ENCODE measurements at regions not wholly inside any gene's neighbourhood (a gene's known extent, or its start where the extent isn't known, plus 50 kb on each side); places are given as distances from the start of the nearest gene placed in this dataset.

GRCh38 chr10:84844461-84844860, 516.1 kb downstream of the CCSER2 start:
- TF ChIP-seq CTCF (IDR thresholded peaks at IDR 0.05; ENCODE audit: insufficient read depth, low read length, severe bottlenecking): no peak
- Histone ChIP-seq H3K27me3 (ENCODE audit: control insufficient read depth, insufficient read depth, low read length) (no peaks in the 10 kb centered on the region), H3K36me3 (ENCODE audit: control insufficient read depth, insufficient read depth, low read length) (no peaks in the 10 kb centered on the region), H3K4me3 (ENCODE audit: low read depth, low read length) (no peak overlapping the region)
- FAIRE-seq (no peak), DNase-seq (ENCODE audit: low read depth) (no peak)

DNA sequence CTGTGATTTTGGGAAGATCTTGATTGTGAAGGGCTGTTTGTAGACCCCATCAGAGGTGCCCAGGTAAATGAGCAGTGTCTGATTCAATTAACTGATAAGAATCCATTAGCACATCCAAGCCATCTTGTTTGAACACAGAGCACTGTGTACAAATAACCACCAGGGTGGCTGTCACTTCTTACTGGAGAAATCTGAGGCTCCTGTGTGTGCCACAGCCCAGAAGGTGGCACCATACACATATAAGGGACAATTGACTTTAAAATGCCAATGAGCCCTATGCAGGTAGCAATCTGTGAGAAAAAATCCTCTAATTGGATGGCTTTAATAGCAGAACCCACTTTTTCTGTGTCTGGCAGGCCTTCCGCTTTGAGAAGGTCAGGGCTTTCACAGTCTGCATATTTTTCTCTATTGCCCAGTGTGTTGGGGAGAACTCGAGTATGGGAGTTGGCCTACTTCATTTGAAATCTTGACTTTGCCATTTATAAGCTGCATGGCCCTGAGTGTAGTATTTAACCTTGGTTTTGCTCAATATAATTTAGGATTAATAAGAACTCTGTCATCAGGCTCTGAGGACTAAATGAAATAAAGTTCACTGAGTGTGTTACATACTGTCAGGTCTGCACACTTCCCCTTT, 517.4 kb downstream of the CCSER2 start:
- DNase-seq (ENCODE audit: low read depth) (no peak), FAIRE-seq (no peak)
- TF ChIP-seq CTCF (IDR thresholded peaks at IDR 0.05; ENCODE audit: insufficient read depth, low read length, severe bottlenecking): peak; percentile 38
- Histone ChIP-seq H3K4me3 (ENCODE audit: low read depth, low read length) (no peak overlapping the region), H3K27me3 (ENCODE audit: control insufficient read depth, insufficient read depth, low read length) (no peaks in the 10 kb centered on the region), H3K36me3 (ENCODE audit: control insufficient read depth, insufficient read depth, low read length) (no peaks in the 10 kb centered on the region)

DNA sequence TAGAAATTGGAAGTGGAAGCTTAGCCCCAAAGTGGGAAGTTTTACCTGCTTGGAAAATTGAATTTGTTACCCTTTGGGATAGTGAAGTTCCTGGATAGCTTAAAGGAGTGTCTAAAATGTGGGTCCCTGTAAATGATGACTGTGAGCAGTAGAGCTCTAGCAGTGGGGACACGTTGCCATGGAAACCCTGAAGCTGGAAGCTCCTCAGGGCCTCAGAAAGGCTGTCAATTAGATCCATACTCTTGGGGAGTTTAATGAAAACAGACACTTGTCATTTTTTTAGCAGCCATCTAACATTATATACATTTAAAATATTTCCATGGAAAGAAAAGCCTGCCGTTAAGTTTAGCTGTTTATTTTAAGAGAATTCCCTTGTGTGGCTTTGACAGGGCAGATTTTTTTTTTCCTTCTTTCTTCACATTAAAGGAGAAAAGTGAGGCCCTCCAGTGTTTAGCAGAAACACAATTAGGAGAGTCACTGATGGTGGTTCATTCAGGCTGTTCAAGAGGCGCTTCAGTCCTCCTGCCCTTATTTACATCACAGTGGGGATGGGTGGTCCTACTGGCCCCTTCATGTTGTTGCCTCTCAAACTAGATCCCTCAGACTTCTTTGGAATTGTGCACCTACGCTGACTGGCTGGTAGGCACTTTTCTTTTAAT, 518.4 kb downstream of the CCSER2 start:
- DNase-seq (ENCODE audit: low read depth): no peak
- H3K27me3 ChIP-seq (ENCODE audit: control insufficient read depth, insufficient read depth, low read length): no peaks in the 10 kb centered on the region
- TF ChIP-seq CTCF (IDR thresholded peaks at IDR 0.05; ENCODE audit: insufficient read depth, low read length, severe bottlenecking): no peak
- no peaks in the 10 kb centered on the region for H3K36me3 ChIP-seq (ENCODE audit: control insufficient read depth, insufficient read depth, low read length)
- no peak overlapping the region for H3K4me3 ChIP-seq (ENCODE audit: low read depth, low read length)
- no peak for FAIRE-seq

- no peak overlapping the region for H3K4me3 ChIP-seq (ENCODE audit: low read depth, low read length)
- FAIRE-seq (no peak), DNase-seq (ENCODE audit: low read depth) (no peak)
- TF ChIP-seq CTCF (IDR thresholded peaks at IDR 0.05; ENCODE audit: insufficient read depth, low read length, severe bottlenecking): no peak
- no peaks in the 10 kb centered on the region for H3K36me3 ChIP-seq (ENCODE audit: control insufficient read depth, insufficient read depth, low read length)
- no peaks in the 10 kb centered on the region for H3K27me3 ChIP-seq (ENCODE audit: control insufficient read depth, insufficient read depth, low read length)
These were observed 520.6 kb downstream of the CCSER2 start for GRCh38 chr10:84848967-84849366.

DNA sequence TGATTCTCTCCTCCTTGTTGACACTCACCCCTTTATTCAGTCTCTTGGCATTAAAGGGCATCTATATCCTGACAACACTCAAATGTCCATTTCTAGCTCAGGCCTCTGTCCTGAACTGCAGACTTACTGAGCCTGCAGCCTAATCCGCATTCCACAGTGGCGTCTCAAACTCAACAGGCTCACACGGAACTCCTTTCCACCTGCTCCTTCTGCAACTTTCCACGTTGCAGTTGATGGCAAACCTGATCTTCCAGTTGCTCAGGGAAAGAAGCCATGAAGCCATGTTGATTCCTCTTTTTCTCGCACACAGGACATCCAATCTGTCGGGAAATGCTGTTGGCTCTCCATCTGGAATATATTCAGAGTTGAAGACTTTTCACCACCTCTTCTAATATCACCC, 522.4 kb downstream of the CCSER2 start:
- FAIRE-seq (no peak), DNase-seq (ENCODE audit: low read depth) (no peak)
- Histone ChIP-seq H3K36me3 (ENCODE audit: control insufficient read depth, insufficient read depth, low read length) (no peaks in the 10 kb centered on the region), H3K27me3 (ENCODE audit: control insufficient read depth, insufficient read depth, low read length) (no peaks in the 10 kb centered on the region), H3K4me3 (ENCODE audit: low read depth, low read length) (no peak overlapping the region)
- no peak for TF ChIP-seq CTCF (IDR thresholded peaks at IDR 0.05; ENCODE audit: insufficient read depth, low read length, severe bottlenecking)

DNA sequence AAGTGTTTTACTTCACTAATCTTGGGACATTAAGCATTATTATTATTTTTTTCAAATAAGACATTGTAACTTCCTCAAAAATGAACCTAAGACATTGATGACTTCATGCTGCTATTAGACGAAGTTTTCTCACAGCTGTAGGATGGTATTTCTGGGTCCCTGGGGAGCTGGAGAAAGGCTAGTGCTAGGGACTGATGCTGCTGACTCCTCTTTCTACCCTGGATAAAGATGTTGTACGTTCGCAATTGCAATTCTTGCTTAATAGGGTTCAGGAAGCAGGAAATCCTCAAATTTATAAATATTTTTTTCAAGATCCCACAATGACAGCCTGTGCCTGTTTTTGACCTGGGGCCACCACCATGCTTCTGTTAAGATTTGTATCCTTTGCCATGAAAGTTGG, 526.0 kb downstream of the CCSER2 start:
- no peak for TF ChIP-seq CTCF (IDR thresholded peaks at IDR 0.05; ENCODE audit: insufficient read depth, low read length, severe bottlenecking)
- no peaks in the 10 kb centered on the region for H3K36me3 ChIP-seq (ENCODE audit: control insufficient read depth, insufficient read depth, low read length)
- no peak overlapping the region for H3K4me3 ChIP-seq (ENCODE audit: low read depth, low read length)
- DNase-seq (ENCODE audit: low read depth) (no peak), FAIRE-seq (no peak)
- no peaks in the 10 kb centered on the region for H3K27me3 ChIP-seq (ENCODE audit: control insufficient read depth, insufficient read depth, low read length)

Data from bronchial epithelial cell (primary cell).